ENCODE measurements at regions not wholly inside any gene's neighbourhood (a gene's known extent, or its start where the extent isn't known, plus 50 kb on each side); places are given as distances from the start of the nearest gene placed in this dataset.

DNA sequence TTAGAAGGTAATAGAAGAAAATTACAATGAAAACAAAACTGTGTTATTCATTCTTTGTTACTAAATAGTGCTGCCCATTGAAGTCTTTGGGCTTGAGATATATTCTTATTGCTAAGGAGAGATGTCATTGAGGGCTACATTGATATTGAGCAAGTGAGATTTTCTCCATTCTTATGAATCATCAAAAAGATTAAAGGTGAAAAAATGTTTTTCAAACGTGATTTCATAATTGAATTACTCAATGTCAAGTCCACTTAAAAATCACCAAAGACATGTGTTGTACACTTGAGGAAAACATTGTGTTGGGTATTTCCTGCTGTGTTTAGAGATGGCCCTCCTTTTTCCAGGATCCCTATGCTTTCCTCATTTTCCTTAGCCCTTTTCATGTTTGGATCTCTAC is 448.1 kb downstream of the NFIB start:
- TF ChIP-seq, protein P1, sequence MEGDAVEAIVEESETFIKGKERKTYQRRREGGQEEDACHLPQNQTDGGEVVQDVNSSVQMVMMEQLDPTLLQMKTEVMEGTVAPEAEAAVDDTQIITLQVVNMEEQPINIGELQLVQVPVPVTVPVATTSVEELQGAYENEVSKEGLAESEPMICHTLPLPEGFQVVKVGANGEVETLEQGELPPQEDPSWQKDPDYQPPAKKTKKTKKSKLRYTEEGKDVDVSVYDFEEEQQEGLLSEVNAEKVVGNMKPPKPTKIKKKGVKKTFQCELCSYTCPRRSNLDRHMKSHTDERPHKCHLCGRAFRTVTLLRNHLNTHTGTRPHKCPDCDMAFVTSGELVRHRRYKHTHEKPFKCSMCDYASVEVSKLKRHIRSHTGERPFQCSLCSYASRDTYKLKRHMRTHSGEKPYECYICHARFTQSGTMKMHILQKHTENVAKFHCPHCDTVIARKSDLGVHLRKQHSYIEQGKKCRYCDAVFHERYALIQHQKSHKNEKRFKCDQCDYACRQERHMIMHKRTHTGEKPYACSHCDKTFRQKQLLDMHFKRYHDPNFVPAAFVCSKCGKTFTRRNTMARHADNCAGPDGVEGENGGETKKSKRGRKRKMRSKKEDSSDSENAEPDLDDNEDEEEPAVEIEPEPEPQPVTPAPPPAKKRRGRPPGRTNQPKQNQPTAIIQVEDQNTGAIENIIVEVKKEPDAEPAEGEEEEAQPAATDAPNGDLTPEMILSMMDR (IDR thresholded peaks at IDR 0.05; ENCODE audit: insufficient read depth, low read length) = no peak
- TF ChIP-seq GABPA (IDR thresholded peaks at IDR 0.05; ENCODE audit: low read depth) = no peak
